Activated naive CD4-positive, alpha-beta T cell (primary cell): ENCODE measurements at regions not wholly inside any gene's neighbourhood (a gene's known extent, or its start where the extent isn't known, plus 50 kb on each side); places are given as distances from the start of the nearest gene placed in this dataset.
A peak's percentile ranks its signal among the peaks of the same experiment; 100 is the strongest.
"Not testable (repeated sequence)": the region's sequence is repeated elsewhere in the genome, so short reads cannot be mapped to it uniquely, and the experiment has no call there.

ENCODE experiments used
- DNase-seq, 4 experiments: peaks; one replicate each; lab custom pipeline; 2025; lab: John Stamatoyannopoulos, UW

GRCh38 chr5:174917976-174918554, 193.7 kb downstream of the MSX2 start:
- no peak for DNase-seq

GRCh38 chr5:174917435-174917834, 193.1 kb downstream of the MSX2 start:
- not testable (repeated sequence) for DNase-seq

GRCh38 chr5:174916924-174917323, 192.5 kb downstream of the MSX2 start:
- DNase-seq, result not testable (repeated sequence)

GRCh38 chr5:174916227-174916626, 191.8 kb downstream of the MSX2 start:
- DNase-seq, result no peak

GRCh38 chr5:174911118-174911517, 186.7 kb downstream of the MSX2 start:
- no peak for DNase-seq

- DNase-seq, result peak in 2 of 4 experiments; percentile 7 to 8
These were observed 185.9 kb downstream of the MSX2 start for GRCh38 chr5:174910245-174910737.

- DNase-seq, result no peak
These were observed 178.9 kb downstream of the MSX2 start for GRCh38 chr5:174903172-174903732.

GRCh38 chr5:174901336-174901735, 177.0 kb downstream of the MSX2 start:
- DNase-seq, result no peak

- no peak for DNase-seq
These were observed 176.0 kb downstream of the MSX2 start for GRCh38 chr5:174900240-174900865.

GRCh38 chr5:174897281-174897950, 173.0 kb downstream of the MSX2 start:
- no peak for DNase-seq

- no peak for DNase-seq
These were observed 171.0 kb downstream of the MSX2 start for GRCh38 chr5:174895360-174895759.

- DNase-seq, result no peak
These were observed 168.4 kb downstream of the MSX2 start for GRCh38 chr5:174892742-174893141.

- DNase-seq, result not testable (repeated sequence)
These were observed 156.2 kb downstream of the MSX2 start for GRCh38 chr5:174880412-174881200.

- DNase-seq, result no peak
These were observed 153.6 kb downstream of the MSX2 start for GRCh38 chr5:174877987-174878386.

- no peak for DNase-seq
These were observed 147.9 kb downstream of the MSX2 start for GRCh38 chr5:174872271-174872670.

GRCh38 chr5:174852143-174852542, 127.8 kb downstream of the MSX2 start:
- DNase-seq, result no peak

GRCh38 chr5:174850565-174851169, 126.3 kb downstream of the MSX2 start:
- DNase-seq, result no peak

- no peak for DNase-seq
These were observed 125.0 kb downstream of the MSX2 start for GRCh38 chr5:174849426-174849825.

- no peak for DNase-seq
These were observed 120.6 kb downstream of the MSX2 start for GRCh38 chr5:174844971-174845370.

GRCh38 chr5:174843263-174844250, 119.2 kb downstream of the MSX2 start:
- no peak for DNase-seq
